A673 (cell line): ENCODE measurements at regions not wholly inside any gene's neighbourhood (a gene's known extent, or its start where the extent isn't known, plus 50 kb on each side); places are given as distances from the start of the nearest gene placed in this dataset.

Source experiments
- CTCF ChIP-seq: fragments of 300-800, 200-600 bp; sonication (generic); conservative IDR thresholded peaks from 2 replicates; pipeline ENCODE4 v1.5.1; 2017; ENCODE audit warnings: low read depth, mild to moderate bottlenecking, antibody characterized with exemption, low read length, moderate library complexity, mixed read lengths
- EZH2 ChIP-seq: fragments of 200-600 bp; sonication (generic); IDR thresholded peaks from 2 replicates; pipeline ENCODE4 v1.6.1; 2017; ENCODE audit warnings: borderline replicate concordance, low read depth, mild to moderate bottlenecking, mixed read lengths, antibody characterized with exemption, low read length; ENCODE audit not compliant: poor library complexity, severe bottlenecking

DNA sequence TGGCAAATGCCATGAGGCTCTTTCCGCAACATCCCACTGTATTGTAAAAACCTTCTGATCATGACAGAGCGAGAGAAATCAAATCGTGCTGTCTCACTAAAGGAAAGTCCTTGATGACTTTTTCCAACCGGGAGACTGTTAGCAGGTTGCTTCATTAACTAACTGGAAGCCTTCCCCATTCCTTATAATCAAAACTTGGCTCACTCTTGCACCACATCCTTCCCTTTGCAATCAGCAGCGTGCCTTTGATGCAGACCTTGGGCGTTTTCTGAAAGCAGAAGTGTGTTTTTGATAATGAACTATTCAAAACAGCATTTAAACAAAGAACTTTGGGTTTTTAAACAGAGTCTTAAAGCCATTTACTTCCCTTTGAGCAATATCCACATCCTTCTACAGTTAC lies 96.2 kb upstream of the CNR1 start:
- TF ChIP-seq CTCF (no peak), EZH2 (no peak)
